Stimulated activated CD4-positive, alpha-beta T cell treated with anti-CD3 and anti-CD28 coated beads, Interleukin-15, amount 100 ng/mL, for 1 hour (primary cell): ENCODE measurements at regions not wholly inside any gene's neighbourhood (a gene's known extent, or its start where the extent isn't known, plus 50 kb on each side); places are given as distances from the start of the nearest gene placed in this dataset.
"Not testable (repeated sequence)": the region's sequence is repeated elsewhere in the genome, so short reads cannot be mapped to it uniquely, and the experiment has no call there.

Source experiments
- DNase-seq, 2 donors: peaks; one replicate each; pipeline ENCODE4 v3.0.0-alpha.2; 2020; ENCODE audit warnings: low read depth in 1 of 2, low spot score in 1 of 2

GRCh38 chr13:109281903-109282635 lies 504.3 kb downstream of the IRS2 start:
- DNase-seq = no peak

GRCh38 chr13:109281017-109281902 lies 505.1 kb downstream of the IRS2 start:
- DNase-seq = no peak

GRCh38 chr13:109276261-109276660 lies 510.1 kb downstream of the IRS2 start:
- DNase-seq = no peak

- DNase-seq = no peak
Measured at GRCh38 chr13:109275852-109276251, 510.5 kb downstream of the IRS2 start.

GRCh38 chr13:109275139-109275745 lies 511.1 kb downstream of the IRS2 start:
- DNase-seq = no peak

- no peak for DNase-seq
Measured at GRCh38 chr13:109274188-109274821, 512.1 kb downstream of the IRS2 start.

- DNase-seq = no peak
Measured at GRCh38 chr13:109273326-109273751, 513.0 kb downstream of the IRS2 start.

GRCh38 chr13:109272595-109273325 lies 513.6 kb downstream of the IRS2 start:
- no peak for DNase-seq

GRCh38 chr13:109271555-109272541 lies 514.5 kb downstream of the IRS2 start:
- no peak for DNase-seq

- no peak for DNase-seq
Measured at GRCh38 chr13:109271061-109271460, 515.3 kb downstream of the IRS2 start.

- DNase-seq = not testable (repeated sequence)
Measured at GRCh38 chr13:109269381-109269780, 517.0 kb downstream of the IRS2 start.

GRCh38 chr13:109268492-109268891 lies 517.9 kb downstream of the IRS2 start:
- not testable (repeated sequence) for DNase-seq

- not testable (repeated sequence) for DNase-seq
Measured at GRCh38 chr13:109267400-109267799, 519.0 kb downstream of the IRS2 start.

GRCh38 chr13:109265438-109265742 lies 521.0 kb downstream of the IRS2 start:
- not testable (repeated sequence) for DNase-seq

GRCh38 chr13:109264603-109265437 lies 521.6 kb downstream of the IRS2 start:
- DNase-seq = not testable (repeated sequence)

GRCh38 chr13:109257761-109258157 lies 528.6 kb downstream of the IRS2 start:
- not testable (repeated sequence) for DNase-seq
